GM21576 (cell line): ENCODE measurements at regions not wholly inside any gene's neighbourhood (a gene's known extent, or its start where the extent isn't known, plus 50 kb on each side); places are given as distances from the start of the nearest gene placed in this dataset.
A peak's percentile ranks its signal among the peaks of the same experiment; 100 is the strongest.
"Not testable (repeated sequence)": the region's sequence is repeated elsewhere in the genome, so short reads cannot be mapped to it uniquely, and the experiment has no call there.

ENCODE experiments used
- ATAC-seq: cut with Tn5 transposase; IDR thresholded peaks from one replicate; pipeline ENCODE4 v1.9.1; 2021; ENCODE audit warnings: mild to moderate bottlenecking, moderate library complexity; ENCODE audit not compliant: unreplicated experiment

DNA sequence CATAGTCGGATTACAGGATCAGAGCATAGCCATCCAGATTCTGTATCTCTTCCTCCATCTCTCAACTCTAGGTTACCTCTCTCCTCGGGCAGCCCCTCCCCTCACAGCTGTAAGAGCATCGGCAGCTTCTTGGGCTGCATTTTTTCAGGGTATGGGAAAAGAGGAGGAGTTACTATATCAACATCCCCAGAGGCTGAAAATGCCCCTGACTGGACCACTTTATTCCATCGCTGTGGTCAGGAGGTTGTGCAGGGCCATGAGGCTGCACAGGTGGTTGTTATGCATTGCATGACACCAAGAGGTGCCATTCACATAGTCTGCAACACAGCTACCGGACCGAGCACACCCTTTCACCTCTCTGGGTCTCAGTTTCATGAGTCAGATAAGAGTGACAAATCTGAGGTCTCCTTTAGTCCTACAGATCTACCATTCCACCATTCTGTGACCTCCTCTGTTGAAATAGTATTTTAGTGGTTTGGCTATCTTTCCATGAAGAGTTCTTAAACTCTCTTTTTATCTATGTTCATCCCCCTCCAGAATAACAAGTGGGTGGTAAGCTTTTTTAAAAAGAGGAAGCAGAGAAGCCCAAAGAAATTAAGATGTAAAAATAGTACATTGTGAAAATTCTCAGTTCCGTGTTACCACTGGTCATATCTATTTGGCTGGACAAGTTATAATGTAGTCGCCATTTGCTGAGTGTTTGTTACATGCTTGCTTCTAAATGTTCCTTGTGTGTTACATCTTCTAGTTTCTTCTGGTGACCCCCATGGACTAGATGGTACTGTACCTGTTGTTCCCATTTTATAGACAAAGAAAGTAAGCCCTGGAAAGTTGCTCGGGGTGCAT lies 56.6 kb upstream of the SLC1A4 start:
- ATAC-seq: peak; percentile 80

DNA sequence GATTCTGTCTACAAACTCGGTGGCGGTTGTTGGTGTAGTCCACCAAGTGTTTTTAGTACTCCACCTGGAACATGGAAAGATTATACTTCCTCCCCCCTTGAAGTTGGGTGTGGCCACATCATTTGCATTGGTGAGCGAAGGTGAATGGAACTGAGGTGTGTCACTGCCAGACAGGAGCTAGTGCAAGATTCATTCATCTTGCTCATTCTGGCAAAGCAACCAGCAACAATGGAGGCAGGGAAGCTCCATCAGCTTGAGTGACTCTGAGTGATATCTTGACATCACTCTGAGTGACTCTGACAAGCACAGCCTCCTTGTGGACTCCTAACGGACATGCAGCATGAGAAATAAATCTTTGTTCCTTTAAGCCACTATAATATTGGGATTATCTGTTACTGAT lies 54.7 kb upstream of the SLC1A4 start:
- no peak for ATAC-seq

DNA sequence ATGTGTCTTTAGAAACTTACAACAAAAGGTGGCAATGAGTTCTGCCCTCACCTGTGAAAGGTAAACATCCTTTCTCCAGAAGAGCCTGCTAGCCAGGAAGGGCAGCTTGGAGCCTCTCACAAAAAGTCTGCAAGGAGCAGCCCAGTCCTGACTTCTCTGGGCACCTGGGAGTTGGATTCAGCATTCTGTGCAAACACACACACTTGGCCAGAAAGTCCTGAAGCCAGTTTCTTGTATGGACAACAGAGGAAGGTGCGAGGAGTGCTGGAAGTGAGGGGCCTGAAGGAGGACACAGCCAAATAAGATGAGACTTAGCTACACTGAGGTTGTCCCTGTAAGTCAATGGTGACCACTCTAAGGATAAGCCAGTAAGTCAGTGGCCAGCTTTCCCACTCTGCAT lies 52.4 kb upstream of the SLC1A4 start:
- ATAC-seq: no peak

DNA sequence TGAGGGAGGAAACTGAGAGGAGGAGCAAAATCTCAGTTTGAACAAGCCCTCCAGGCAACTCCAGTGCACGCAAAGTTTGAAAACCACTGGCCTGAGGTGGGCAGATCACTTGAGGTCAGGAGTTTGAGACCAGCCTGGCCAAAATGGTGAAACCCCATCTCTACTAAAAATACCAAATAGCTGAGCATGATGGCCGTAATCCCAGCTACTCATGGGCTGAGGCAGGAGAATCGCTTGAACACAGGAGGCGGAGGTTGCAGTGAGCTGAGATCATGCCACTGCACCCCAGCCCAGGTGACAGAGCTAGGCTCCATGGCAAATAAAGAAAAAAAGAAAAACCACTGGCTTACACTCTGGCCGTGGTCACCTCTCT lies 51.9 kb upstream of the SLC1A4 start:
- ATAC-seq: not testable (repeated sequence)

DNA sequence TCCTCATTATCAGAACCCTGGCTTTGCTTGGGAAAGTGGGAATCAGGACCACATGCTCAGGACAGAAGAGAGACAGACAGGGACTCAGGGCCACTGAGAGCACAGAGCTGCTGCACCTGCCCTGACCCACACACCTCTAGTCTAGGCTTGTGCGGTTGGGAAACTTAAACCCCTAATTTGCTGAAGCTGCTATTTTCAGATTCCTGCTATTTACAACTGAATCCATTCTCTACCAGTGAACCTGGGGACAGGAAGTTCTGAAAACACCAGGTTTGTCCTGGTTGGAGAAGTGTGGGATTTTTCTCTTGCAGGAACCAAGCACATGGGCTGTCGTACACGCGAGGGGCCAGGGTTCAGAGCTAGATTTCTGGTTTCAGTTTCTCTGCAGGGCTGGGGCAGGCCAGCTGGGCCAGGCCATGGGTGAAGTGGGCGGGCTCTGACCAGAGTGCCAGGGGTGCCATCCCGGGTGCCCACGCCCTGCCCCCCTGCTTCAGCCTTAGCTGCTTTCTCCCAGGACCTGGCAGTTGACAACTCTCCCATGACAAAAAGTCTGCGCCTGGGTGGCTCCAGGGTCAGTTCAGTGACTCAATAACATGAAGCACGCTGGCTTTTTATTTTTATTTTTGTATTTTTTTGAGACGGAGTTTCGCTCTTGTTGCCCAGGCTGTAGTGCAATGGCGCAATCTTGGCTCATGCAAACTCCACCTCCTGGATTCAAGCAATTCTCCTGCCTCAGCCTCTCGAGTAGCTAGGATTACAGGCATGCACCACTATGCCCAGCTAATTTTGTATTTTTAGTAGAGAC lies 51.3 kb upstream of the SLC1A4 start:
- ATAC-seq: peak; percentile 46

DNA sequence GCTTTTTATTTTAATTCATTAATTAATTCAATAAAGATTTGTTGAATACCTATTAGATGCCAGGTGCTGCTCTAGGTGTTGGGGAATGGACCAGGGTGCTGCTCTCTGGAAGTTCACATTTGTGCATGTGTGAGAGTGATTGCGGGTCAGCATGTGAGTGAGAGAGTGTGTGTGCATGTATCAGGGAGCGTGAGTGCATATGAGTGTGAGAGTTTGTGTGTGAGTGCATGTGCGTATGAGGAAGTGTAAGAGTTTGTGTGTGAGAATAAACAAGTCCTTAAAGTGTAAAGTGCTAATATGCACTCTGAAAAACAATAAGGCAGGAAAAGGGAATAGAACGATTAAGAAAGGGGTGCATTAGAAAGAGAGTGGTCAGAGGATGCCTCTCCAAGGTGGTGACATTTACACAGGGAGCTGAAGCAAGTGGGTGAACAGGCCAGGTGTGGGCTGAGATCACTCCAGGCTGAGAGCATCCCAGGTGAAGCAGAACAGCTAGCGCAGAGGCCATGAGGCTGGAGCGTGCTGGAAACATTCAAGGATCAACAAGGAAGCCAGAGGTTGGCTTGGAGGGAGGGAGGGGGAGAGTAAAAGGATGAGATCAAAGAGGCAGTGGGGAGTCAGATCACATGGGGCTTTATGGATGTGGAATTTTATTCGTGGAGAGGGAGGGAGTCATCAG lies 50.5 kb upstream of the SLC1A4 start:
- ATAC-seq: no peak

DNA sequence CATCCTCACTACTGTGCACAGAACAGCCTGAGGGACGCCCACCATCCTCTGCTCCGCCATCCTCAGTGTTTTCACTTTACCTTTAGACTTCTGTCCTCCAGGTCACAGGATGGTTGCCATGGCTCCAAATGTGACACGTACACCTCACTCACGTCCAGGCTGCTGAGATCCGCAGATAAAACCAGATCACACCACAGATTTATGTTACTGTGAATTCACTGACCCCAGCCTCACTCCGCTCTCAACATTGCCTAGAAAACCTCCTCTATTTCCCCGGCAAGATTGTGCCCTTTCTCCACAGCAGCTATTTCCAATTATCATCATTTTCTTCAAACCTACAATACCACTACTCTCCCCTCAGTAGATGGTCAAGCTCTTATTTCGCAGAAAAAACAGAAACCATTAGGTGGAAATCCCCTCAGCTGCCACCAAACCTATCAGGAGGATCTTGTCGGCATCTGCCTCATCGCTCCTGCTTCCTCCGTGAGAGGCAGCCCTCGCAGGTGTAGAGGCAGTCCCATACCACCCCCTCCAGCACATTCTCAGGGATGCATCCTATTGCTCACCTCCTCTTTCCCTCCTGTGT lies 49.8 kb upstream of the SLC1A4 start:
- ATAC-seq: peak; percentile 42
